ENCODE measurements at regions not wholly inside any gene's neighbourhood (a gene's known extent, or its start where the extent isn't known, plus 50 kb on each side); places are given as distances from the start of the nearest gene placed in this dataset.

GRCh38 chr3:153680526-153680925 is 440.7 kb upstream of the ARHGEF26 start:
- Mint-ChIP-seq H3K27ac (ENCODE audit: unreplicated experiment) (no peak overlapping the region), H3K9me3 (ENCODE audit: unreplicated experiment) (no peaks in the 10 kb centered on the region), H3K4me1 (ENCODE audit: unreplicated experiment) (no peaks in the 10 kb centered on the region), H3K36me3 (ENCODE audit: unreplicated experiment) (no peaks in the 10 kb centered on the region), H3K27me3 (ENCODE audit: unreplicated experiment) (peaks cover 8% of the 10 kb centered on the region), H3K4me3 (ENCODE audit: unreplicated experiment) (no peak overlapping the region)
- no peak for DNase-seq (ENCODE audit: extremely low spot score, unreplicated experiment)
- no peak for TF ChIP-seq CTCF (IDR thresholded peaks at IDR 0.05)

- H3K9me3 Mint-ChIP-seq (ENCODE audit: unreplicated experiment): no peaks in the 10 kb centered on the region
- no peaks in the 10 kb centered on the region for H3K4me1 Mint-ChIP-seq (ENCODE audit: unreplicated experiment)
- H3K4me3 Mint-ChIP-seq (ENCODE audit: unreplicated experiment): no peak overlapping the region
- H3K27me3 Mint-ChIP-seq (ENCODE audit: unreplicated experiment): peaks cover 8% of the 10 kb centered on the region
- H3K36me3 Mint-ChIP-seq (ENCODE audit: unreplicated experiment): no peaks in the 10 kb centered on the region
- DNase-seq (ENCODE audit: extremely low spot score, unreplicated experiment): no peak
- TF ChIP-seq CTCF (IDR thresholded peaks at IDR 0.05): no peak
- no peak overlapping the region for H3K27ac Mint-ChIP-seq (ENCODE audit: unreplicated experiment)
These were observed 440.1 kb upstream of the ARHGEF26 start for GRCh38 chr3:153681057-153681456.

GRCh38 chr3:153688301-153689120 is 432.7 kb upstream of the ARHGEF26 start:
- DNase-seq (ENCODE audit: extremely low spot score, unreplicated experiment): no peak
- Mint-ChIP-seq H3K27me3 (ENCODE audit: unreplicated experiment) (no peaks in the 10 kb centered on the region), H3K4me3 (ENCODE audit: unreplicated experiment) (no peak overlapping the region), H3K9me3 (ENCODE audit: unreplicated experiment) (no peaks in the 10 kb centered on the region), H3K4me1 (ENCODE audit: unreplicated experiment) (no peaks in the 10 kb centered on the region), H3K36me3 (ENCODE audit: unreplicated experiment) (no peaks in the 10 kb centered on the region), H3K27ac (ENCODE audit: unreplicated experiment) (no peak overlapping the region)
- TF ChIP-seq CTCF (IDR thresholded peaks at IDR 0.05): no peak

- Mint-ChIP-seq H3K9me3 (ENCODE audit: unreplicated experiment) (no peaks in the 10 kb centered on the region), H3K27me3 (ENCODE audit: unreplicated experiment) (no peaks in the 10 kb centered on the region), H3K4me3 (ENCODE audit: unreplicated experiment) (no peak overlapping the region), H3K4me1 (ENCODE audit: unreplicated experiment) (no peaks in the 10 kb centered on the region), H3K36me3 (ENCODE audit: unreplicated experiment) (no peaks in the 10 kb centered on the region), H3K27ac (ENCODE audit: unreplicated experiment) (no peak overlapping the region)
- no peak for TF ChIP-seq CTCF (IDR thresholded peaks at IDR 0.05)
- no peak for DNase-seq (ENCODE audit: extremely low spot score, unreplicated experiment)
These were observed 428.0 kb upstream of the ARHGEF26 start for GRCh38 chr3:153693207-153693606.

- no peak overlapping the region for H3K27ac Mint-ChIP-seq (ENCODE audit: unreplicated experiment)
- H3K27me3 Mint-ChIP-seq (ENCODE audit: unreplicated experiment): peaks cover 11% of the 10 kb centered on the region
- DNase-seq (ENCODE audit: extremely low spot score, unreplicated experiment): no peak
- H3K4me3 Mint-ChIP-seq (ENCODE audit: unreplicated experiment): no peak overlapping the region
- no peak for TF ChIP-seq CTCF (IDR thresholded peaks at IDR 0.05)
- H3K36me3 Mint-ChIP-seq (ENCODE audit: unreplicated experiment): no peaks in the 10 kb centered on the region
- H3K9me3 Mint-ChIP-seq (ENCODE audit: unreplicated experiment): no peaks in the 10 kb centered on the region
- H3K4me1 Mint-ChIP-seq (ENCODE audit: unreplicated experiment): no peaks in the 10 kb centered on the region
These were observed 419.1 kb upstream of the ARHGEF26 start for GRCh38 chr3:153702106-153702505.
